Tibial nerve (tissue), 4 donors: ENCODE measurements at regions not wholly inside any gene's neighbourhood (a gene's known extent, or its start where the extent isn't known, plus 50 kb on each side); places are given as distances from the start of the nearest gene placed in this dataset.

Source experiments
- DNase-seq, 2 donors: peaks; one replicate each; pipeline ENCODE4 v3.0.0-alpha.2; 2019; ENCODE audit warnings: low spot score in 2 of 2
- H3K27ac ChIP-seq, 4 donors: fragments of 200-600 bp; sonication (generic) in 3 of 4; one replicate each; pipeline ENCODE4 v1.5.1; 2017 to 2019; ENCODE audit warnings: mild to moderate bottlenecking in 1 of 4
- H3K27me3 ChIP-seq, 2 donors: fragments of 200-600 bp; sonication (generic) in 1 of 2; one replicate each; pipeline versions ENCODE4 v1.5.1 to v1.6.0; 2017 to 2019
- H3K36me3 ChIP-seq, 3 donors: fragments of 200-600 bp; sonication (generic); one replicate each; pipeline ENCODE4 v1.5.1; 2018 to 2019
- H3K4me1 ChIP-seq, 4 donors: fragments of 200-600 bp; sonication (generic) in 3 of 4; one replicate each; pipeline ENCODE4 v1.5.1; 2017 to 2019
- H3K4me3 ChIP-seq, 4 donors: fragments of 200-600 bp; sonication (generic) in 3 of 4; one replicate each; pipeline ENCODE4 v1.5.1; 2017 to 2019; ENCODE audit warnings: mild to moderate bottlenecking in 1 of 4, moderate library complexity in 1 of 4
- H3K9me3 ChIP-seq, 4 donors: fragments of 200-600 bp; sonication (generic) in 3 of 4; one replicate each; pipeline ENCODE4 v1.5.1; 2017 to 2019
- CTCF ChIP-seq, 5 experiments: fragments of 200-600 bp in 3 of 5; fragments of 450-650 bp in 2 of 5; sonication (generic) in 3 of 5; IDR thresholded peaks; one replicate each; pipeline ENCODE4 v1.5.1; 2016 to 2019; ENCODE audit warnings: antibody characterized with exemption in 5 of 5, mild to moderate bottlenecking in 3 of 5, moderate library complexity in 2 of 5
- EP300 ChIP-seq, 2 donors: sonication (generic); formaldehyde crosslinking; IDR thresholded peaks; one replicate each; pipeline ENCODE4 v1.6.1; 2017; ENCODE audit warnings: antibody characterized with exemption in 2 of 2, mild to moderate bottlenecking in 1 of 2
- POLR2A ChIP-seq, 2 donors: fragments of 450-650 bp; IDR thresholded peaks; one replicate each; pipeline ENCODE4 v1.6.1; 2017; ENCODE audit warnings: antibody characterized with exemption in 2 of 2, mild to moderate bottlenecking in 2 of 2, moderate library complexity in 2 of 2
- WGBS, 2 donors: methylation state at CpG; one replicate each; pipeline ENCODE4 v1.1.5; 2018; 5-methylcytosine and 5-hydroxymethylcytosine counted together

GRCh38 chr4:177737387-177737940 lies 295.2 kb upstream of the AGA start:
- Histone ChIP-seq H3K9me3 (no peaks in the 10 kb centered on the region), H3K4me3 (no peak overlapping the region), H3K36me3 (no peaks in the 10 kb centered on the region), H3K27me3 (no peaks in the 10 kb centered on the region), H3K4me1 (no peaks in the 10 kb centered on the region), H3K27ac (no peak overlapping the region)
- no peak for DNase-seq
- no peak for TF ChIP-seq POLR2A (IDR thresholded peaks at IDR 0.05)
- no peak for TF ChIP-seq CTCF (IDR thresholded peaks at IDR 0.05)
- TF ChIP-seq EP300 (IDR thresholded peaks at IDR 0.05) = no peak
- 86% methylated on average over 2 of the region's 2 CpGs for WGBS, 2 donors

- 93% methylated on average over 1 of the region's 1 CpG for WGBS, 2 donors
- Histone ChIP-seq H3K27me3 (no peaks in the 10 kb centered on the region), H3K9me3 (no peaks in the 10 kb centered on the region), H3K4me1 (no peaks in the 10 kb centered on the region), H3K27ac (no peak overlapping the region), H3K4me3 (no peak overlapping the region), H3K36me3 (no peaks in the 10 kb centered on the region)
- TF ChIP-seq POLR2A (IDR thresholded peaks at IDR 0.05) = no peak
- no peak for TF ChIP-seq EP300 (IDR thresholded peaks at IDR 0.05)
- no peak for TF ChIP-seq CTCF (IDR thresholded peaks at IDR 0.05)
- DNase-seq = no peak
Observed at GRCh38 chr4:177740563-177740962, 298.3 kb upstream of the AGA start.

- WGBS, 2 donors = 94 to 97% methylated on average over 3 of the region's 3 CpGs
- no peaks in the 10 kb centered on the region for H3K36me3 ChIP-seq
- H3K27ac ChIP-seq = no peak overlapping the region
- H3K4me3 ChIP-seq = no peak overlapping the region
- no peaks in the 10 kb centered on the region for H3K4me1 ChIP-seq
- no peaks in the 10 kb centered on the region for H3K27me3 ChIP-seq
- no peaks in the 10 kb centered on the region for H3K9me3 ChIP-seq
- TF ChIP-seq EP300 (IDR thresholded peaks at IDR 0.05) = no peak
- TF ChIP-seq CTCF (IDR thresholded peaks at IDR 0.05) = no peak
- TF ChIP-seq POLR2A (IDR thresholded peaks at IDR 0.05) = no peak
- no peak for DNase-seq
Observed at GRCh38 chr4:177759729-177760128, 317.5 kb upstream of the AGA start.

GRCh38 chr4:177761692-177762091 lies 319.5 kb upstream of the AGA start:
- no peak for DNase-seq
- no peaks in the 10 kb centered on the region for H3K36me3 ChIP-seq
- TF ChIP-seq CTCF (IDR thresholded peaks at IDR 0.05) = no peak
- TF ChIP-seq POLR2A (IDR thresholded peaks at IDR 0.05) = no peak
- TF ChIP-seq EP300 (IDR thresholded peaks at IDR 0.05) = no peak
- 90 to 91% methylated on average over 12 of the region's 12 CpGs for WGBS, 2 donors
- H3K9me3 ChIP-seq = no peaks in the 10 kb centered on the region
- H3K27ac ChIP-seq = no peak overlapping the region
- no peak overlapping the region for H3K4me3 ChIP-seq
- no peaks in the 10 kb centered on the region for H3K4me1 ChIP-seq
- no peaks in the 10 kb centered on the region for H3K27me3 ChIP-seq

GRCh38 chr4:177769155-177769554 lies 326.9 kb upstream of the AGA start:
- 60 to 79% methylated on average over 4 of the region's 4 CpGs for WGBS, 2 donors
- Histone ChIP-seq H3K27me3 (no peaks in the 10 kb centered on the region), H3K4me3 (no peak overlapping the region), H3K36me3 (no peaks in the 10 kb centered on the region), H3K4me1 (no peaks in the 10 kb centered on the region), H3K9me3 (no peaks in the 10 kb centered on the region), H3K27ac (no peak overlapping the region)
- TF ChIP-seq POLR2A (IDR thresholded peaks at IDR 0.05) = no peak
- TF ChIP-seq CTCF (IDR thresholded peaks at IDR 0.05) = no peak
- no peak for TF ChIP-seq EP300 (IDR thresholded peaks at IDR 0.05)
- no peak for DNase-seq
